T-cell (primary cell): ENCODE measurements at regions not wholly inside any gene's neighbourhood (a gene's known extent, or its start where the extent isn't known, plus 50 kb on each side); places are given as distances from the start of the nearest gene placed in this dataset.
"Not testable (repeated sequence)": the region's sequence is repeated elsewhere in the genome, so short reads cannot be mapped to it uniquely, and the experiment has no call there.

Experiments used
- ATAC-seq, 4 experiments: fragments of 200-7000 bp in 3 of 4; fragments of 150-1000 bp in 1 of 4; cut with Tn5 transposase; replicated peaks in 1 of 4; 1 replicate in 3 of 4; 2 replicates in 1 of 4; pipeline ENCODE4 v1.10.0; 2021; ENCODE audit warnings: moderate library complexity in 3 of 4, mild to moderate bottlenecking in 2 of 4, moderate number of reproducible peaks in 1 of 4
- CTCF ChIA-PET, 2 donors: fragments of 300-600 bp; sonication (Branson Sonifier 250); formaldehyde crosslinking; loops; one replicate each; lab custom pipeline; 2022; ENCODE audit warnings: antibody characterized with exemption in 2 of 2; lab: Charles Lee
- POLR2A ChIA-PET, 2 donors: fragments of 300-600 bp; sonication (Branson Sonifier 250); formaldehyde crosslinking; loops; one replicate each; lab custom pipeline; 2022; ENCODE audit warnings: antibody characterized with exemption in 2 of 2; lab: Charles Lee
- DNase-seq, 35 experiments: peaks; one replicate each; pipeline versions ENCODE4 v3.0.0 to v3.0.0-alpha.2; 2013 to 2023
- H3K27ac ChIP-seq: one replicate; pipeline ENCODE4 v1.5.1; 2013; ENCODE audit warnings: low read length
- H3K27me3 ChIP-seq, 2 experiments: replicated peaks in 1 of 2; 1 replicate in 1 of 2; 2 replicates in 1 of 2; pipeline versions ENCODE4 v1.6.1 to v1.7.0; 2013; ENCODE audit warnings: low read length in 1 of 2, mixed read lengths in 1 of 2; ENCODE audit not compliant: control insufficient read depth in 2 of 2, insufficient read depth in 2 of 2; ENCODE audit errors: extremely low read depth in 1 of 2
- H3K36me3 ChIP-seq, 2 donors: 1 replicate in 1 of 2; 2 replicates in 1 of 2; pipeline versions ENCODE4 v1.6.1 to v1.7.0; 2013; ENCODE audit warnings: low read length in 1 of 2; ENCODE audit not compliant: control insufficient read depth in 2 of 2, insufficient read depth in 1 of 2; ENCODE audit errors: extremely low read depth in 1 of 2
- H3K4me1 ChIP-seq, 2 experiments: 1 replicate in 1 of 2; 2 replicates in 1 of 2; pipeline versions ENCODE4 v1.6.1 to v1.7.0; 2013; ENCODE audit warnings: low read length in 2 of 2, mixed read lengths in 1 of 2; ENCODE audit not compliant: insufficient read depth in 2 of 2, control insufficient read depth in 1 of 2; ENCODE audit errors: extremely low read depth in 1 of 2
- H3K4me3 ChIP-seq, 2 donors: 1 replicate in 1 of 2; 2 replicates in 1 of 2; pipeline versions ENCODE4 v1.5.1 to v1.7.0; 2013; ENCODE audit warnings: mild to moderate bottlenecking in 2 of 2, low read length in 1 of 2, moderate library complexity in 1 of 2; ENCODE audit not compliant: control insufficient read depth in 1 of 2; ENCODE audit errors: extremely low read depth in 1 of 2
- H3K9me3 ChIP-seq: 2 replicates; pipeline ENCODE4 v1.7.0; 2013
- H3K27ac Mint-ChIP-seq, 2 donors: one replicate each; pipeline ENCODE4 v1.8.0; 2020 to 2021; ENCODE audit warnings: mild to moderate bottlenecking in 2 of 2, mixed read lengths in 2 of 2
- H3K27me3 Mint-ChIP-seq, 2 donors: one replicate each; pipeline ENCODE4 v1.8.0; 2021 to 2022; ENCODE audit warnings: mixed read lengths in 2 of 2
- H3K36me3 Mint-ChIP-seq: one replicate; pipeline ENCODE4 v1.8.0; 2021; ENCODE audit warnings: mixed read lengths
- H3K4me1 Mint-ChIP-seq, 3 donors: one replicate each; pipeline ENCODE4 v1.8.0; 2020 to 2022; ENCODE audit warnings: mixed read lengths in 3 of 3, mild to moderate bottlenecking in 1 of 3
- H3K4me3 Mint-ChIP-seq, 3 donors: one replicate each; pipeline ENCODE4 v1.8.0; 2020 to 2022; ENCODE audit warnings: mild to moderate bottlenecking in 3 of 3, mixed read lengths in 3 of 3, moderate library complexity in 3 of 3
- H3K9me3 Mint-ChIP-seq, 3 donors: one replicate each; pipeline ENCODE4 v1.8.0; 2020 to 2022; ENCODE audit warnings: mixed read lengths in 3 of 3
- WGBS: methylation state at CpG from one replicate; pipeline ENCODE4 v1.1.5; 2013; ENCODE audit warnings: missing lambda C conversion rate; ENCODE audit not compliant: insufficient coverage; 5-methylcytosine and 5-hydroxymethylcytosine counted together

GRCh38 chrY:9160331-9160730 is 176.9 kb upstream of the TSPY4 start:
- H3K27me3 Mint-ChIP-seq, H3K27ac ChIP-seq, CTCF ChIA-PET, H3K27me3 ChIP-seq, H3K27ac Mint-ChIP-seq, H3K4me3 ChIP-seq, ATAC-seq, H3K9me3 Mint-ChIP-seq, DNase-seq, H3K9me3 ChIP-seq, H3K4me3 Mint-ChIP-seq, H3K4me1 Mint-ChIP-seq, H3K36me3 ChIP-seq, H3K4me1 ChIP-seq, POLR2A ChIA-PET, H3K36me3 Mint-ChIP-seq: not testable (repeated sequence)
- WGBS: no CpG with 5 or more reads among the region's 3 CpGs

DNA sequence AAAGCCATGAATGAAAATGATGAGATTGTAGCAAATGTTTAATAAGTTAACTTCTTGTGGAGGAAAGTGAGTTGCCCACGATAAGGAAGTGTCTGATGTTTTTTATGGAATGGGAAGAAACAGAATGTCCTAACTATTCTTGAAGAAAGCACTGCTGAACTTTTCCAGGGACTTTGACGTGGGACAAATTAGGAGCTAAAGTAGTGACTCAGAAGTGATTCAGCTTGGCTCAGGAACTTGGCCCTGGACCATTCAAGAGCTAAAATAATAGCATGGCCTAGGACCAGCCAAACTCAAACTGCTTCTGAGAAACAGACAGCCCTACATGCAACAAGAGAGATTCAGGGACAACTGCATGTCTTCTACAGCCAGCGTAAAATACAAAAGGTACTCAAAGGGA is 176.3 kb upstream of the TSPY4 start:
- not testable (repeated sequence) for H3K27ac Mint-ChIP-seq, H3K27me3 ChIP-seq
- WGBS: no CpG with 5 or more reads among the region's 3 CpGs

GRCh38 chrY:9161990-9162389 is 175.3 kb upstream of the TSPY4 start:
- H3K4me3 Mint-ChIP-seq, H3K27me3 ChIP-seq, H3K9me3 Mint-ChIP-seq, H3K27ac Mint-ChIP-seq, H3K36me3 Mint-ChIP-seq, ATAC-seq, CTCF ChIA-PET, H3K4me1 Mint-ChIP-seq, H3K9me3 ChIP-seq, DNase-seq, POLR2A ChIA-PET, H3K4me3 ChIP-seq, H3K27ac ChIP-seq, H3K27me3 Mint-ChIP-seq, H3K4me1 ChIP-seq, H3K36me3 ChIP-seq: not testable (repeated sequence)

More for the DNA sequence above, 176.3 kb upstream of the TSPY4 start:
- H3K4me1 Mint-ChIP-seq, H3K4me3 Mint-ChIP-seq, H3K9me3 ChIP-seq, ATAC-seq, H3K4me1 ChIP-seq, CTCF ChIA-PET, H3K27ac ChIP-seq, H3K36me3 Mint-ChIP-seq, POLR2A ChIA-PET, H3K36me3 ChIP-seq, H3K9me3 Mint-ChIP-seq, DNase-seq, H3K27me3 Mint-ChIP-seq, H3K4me3 ChIP-seq: not testable (repeated sequence)

- POLR2A ChIA-PET, H3K27me3 Mint-ChIP-seq, H3K36me3 ChIP-seq, H3K4me3 Mint-ChIP-seq, H3K4me3 ChIP-seq, H3K27ac Mint-ChIP-seq, DNase-seq, H3K4me1 Mint-ChIP-seq, H3K4me1 ChIP-seq, H3K9me3 Mint-ChIP-seq, CTCF ChIA-PET, ATAC-seq, H3K27ac ChIP-seq, H3K9me3 ChIP-seq, H3K36me3 Mint-ChIP-seq, H3K27me3 ChIP-seq: not testable (repeated sequence)
Observed at GRCh38 chrY:9162424-9162823, 174.8 kb upstream of the TSPY4 start.

- CTCF ChIA-PET, H3K36me3 Mint-ChIP-seq, DNase-seq, ATAC-seq, H3K4me1 Mint-ChIP-seq, H3K27ac ChIP-seq, H3K4me3 Mint-ChIP-seq, H3K36me3 ChIP-seq, H3K27me3 ChIP-seq, POLR2A ChIA-PET, H3K9me3 ChIP-seq, H3K27ac Mint-ChIP-seq, H3K9me3 Mint-ChIP-seq, H3K27me3 Mint-ChIP-seq, H3K4me1 ChIP-seq, H3K4me3 ChIP-seq: not testable (repeated sequence)
- WGBS: no CpG with 5 or more reads among the region's 1 CpG
Observed at GRCh38 chrY:9177641-9178040, 159.6 kb upstream of the TSPY4 start.

- POLR2A ChIA-PET: interaction anchor here in 1 of 2 donors (0.6 kb wide), 1 partner anchor 31 kb away, joined by 7 read pairs; no protein-coding TSS in a partner anchor
- H3K4me3 ChIP-seq, H3K9me3 ChIP-seq, H3K4me3 Mint-ChIP-seq, H3K9me3 Mint-ChIP-seq, DNase-seq, H3K4me1 Mint-ChIP-seq, H3K36me3 ChIP-seq, H3K27ac ChIP-seq, CTCF ChIA-PET, H3K27me3 ChIP-seq, H3K27me3 Mint-ChIP-seq, H3K4me1 ChIP-seq, H3K27ac Mint-ChIP-seq, ATAC-seq, H3K36me3 Mint-ChIP-seq: not testable (repeated sequence)
- WGBS: no CpG with 5 or more reads among the region's 2 CpGs
Observed at GRCh38 chrY:9184827-9185226, 152.4 kb upstream of the TSPY4 start.

DNA sequence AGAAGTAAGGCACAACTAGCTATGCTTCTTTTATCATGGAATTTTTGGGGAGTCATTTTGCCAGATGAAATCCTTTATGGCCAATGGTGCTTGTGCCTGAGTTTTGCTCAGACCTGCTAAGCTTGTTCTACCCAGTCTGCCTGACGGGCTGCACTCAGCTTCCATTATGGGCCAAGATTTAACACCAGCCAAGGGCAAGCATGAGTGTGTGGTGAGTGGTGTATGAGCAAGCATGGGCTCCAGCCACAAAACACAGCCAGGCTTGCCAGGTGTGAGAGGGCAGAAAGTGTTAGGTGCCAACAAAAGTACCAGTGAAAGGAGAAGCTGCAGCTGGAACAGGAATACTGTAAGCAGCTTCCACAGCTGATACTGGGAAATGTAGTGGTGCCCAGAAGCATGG is 130.2 kb upstream of the TSPY4 start:
- H3K9me3 Mint-ChIP-seq, H3K27me3 Mint-ChIP-seq, CTCF ChIA-PET, H3K36me3 ChIP-seq, DNase-seq, H3K27me3 ChIP-seq, H3K4me1 ChIP-seq, H3K4me3 Mint-ChIP-seq, H3K27ac ChIP-seq, H3K9me3 ChIP-seq, H3K27ac Mint-ChIP-seq, H3K36me3 Mint-ChIP-seq, ATAC-seq, H3K4me1 Mint-ChIP-seq, H3K4me3 ChIP-seq, POLR2A ChIA-PET: not testable (repeated sequence)
- no CpG with 5 or more reads among the region's 1 CpG for WGBS
